HFFc6 (cell line): ENCODE measurements at regions not wholly inside any gene's neighbourhood (a gene's known extent, or its start where the extent isn't known, plus 50 kb on each side); places are given as distances from the start of the nearest gene placed in this dataset.
"Not testable (repeated sequence)": the region's sequence is repeated elsewhere in the genome, so short reads cannot be mapped to it uniquely, and the experiment has no call there.

ENCODE experiments used
- DNase-seq: peaks from one replicate; pipeline ENCODE4 v3.0.0-alpha.2; 2018
- H3K27ac Mint-ChIP-seq: 2 replicates; pipeline ENCODE4 v1.8.0; 2020; ENCODE audit warnings: mild to moderate bottlenecking, mixed read lengths
- H3K27me3 Mint-ChIP-seq: 2 replicates; pipeline ENCODE4 v1.8.0; 2021; ENCODE audit warnings: mild to moderate bottlenecking, moderate library complexity, mixed read lengths; ENCODE audit not compliant: insufficient read depth
- H3K36me3 Mint-ChIP-seq: 2 replicates; pipeline ENCODE4 v1.8.0; 2021; ENCODE audit warnings: low read depth, mixed read lengths
- H3K4me1 Mint-ChIP-seq: 2 replicates; pipeline ENCODE4 v1.8.0; 2020; ENCODE audit warnings: low read depth, mixed read lengths
- H3K4me3 Mint-ChIP-seq: 2 replicates; pipeline ENCODE4 v1.8.0; 2020; ENCODE audit warnings: mild to moderate bottlenecking, moderate library complexity, mixed read lengths
- H3K9me3 Mint-ChIP-seq: 2 replicates; pipeline ENCODE4 v1.8.0; 2020; ENCODE audit warnings: mild to moderate bottlenecking, mixed read lengths

- not testable (repeated sequence) for DNase-seq, H3K4me1 Mint-ChIP-seq, H3K9me3 Mint-ChIP-seq, H3K27ac Mint-ChIP-seq, H3K27me3 Mint-ChIP-seq, H3K4me3 Mint-ChIP-seq, H3K36me3 Mint-ChIP-seq
Measured at GRCh38 chr14:19096876-19097275, 129.6 kb downstream of the POTEM start.

- not testable (repeated sequence) for DNase-seq, H3K27ac Mint-ChIP-seq, H3K36me3 Mint-ChIP-seq, H3K27me3 Mint-ChIP-seq, H3K4me3 Mint-ChIP-seq, H3K9me3 Mint-ChIP-seq, H3K4me1 Mint-ChIP-seq
Measured at GRCh38 chr14:19097306-19097705, 130.1 kb downstream of the POTEM start.

- not testable (repeated sequence) for H3K4me1 Mint-ChIP-seq, H3K36me3 Mint-ChIP-seq, H3K27me3 Mint-ChIP-seq, H3K9me3 Mint-ChIP-seq, H3K4me3 Mint-ChIP-seq, DNase-seq, H3K27ac Mint-ChIP-seq
Measured at GRCh38 chr14:19097750-19098149, 130.5 kb downstream of the POTEM start.

GRCh38 chr14:19098230-19098629 is 131.0 kb downstream of the POTEM start:
- H3K4me3 Mint-ChIP-seq, H3K4me1 Mint-ChIP-seq, DNase-seq, H3K27ac Mint-ChIP-seq, H3K36me3 Mint-ChIP-seq, H3K27me3 Mint-ChIP-seq, H3K9me3 Mint-ChIP-seq: not testable (repeated sequence)

GRCh38 chr14:19098732-19099131 is 131.5 kb downstream of the POTEM start:
- not testable (repeated sequence) for H3K36me3 Mint-ChIP-seq, DNase-seq, H3K4me1 Mint-ChIP-seq, H3K9me3 Mint-ChIP-seq, H3K4me3 Mint-ChIP-seq, H3K27me3 Mint-ChIP-seq, H3K27ac Mint-ChIP-seq

- not testable (repeated sequence) for H3K9me3 Mint-ChIP-seq, H3K27me3 Mint-ChIP-seq, H3K4me3 Mint-ChIP-seq, H3K27ac Mint-ChIP-seq, DNase-seq, H3K36me3 Mint-ChIP-seq, H3K4me1 Mint-ChIP-seq
Measured at GRCh38 chr14:19099336-19099735, 132.1 kb downstream of the POTEM start.

- H3K4me3 Mint-ChIP-seq, H3K27ac Mint-ChIP-seq, DNase-seq, H3K27me3 Mint-ChIP-seq, H3K4me1 Mint-ChIP-seq, H3K36me3 Mint-ChIP-seq, H3K9me3 Mint-ChIP-seq: not testable (repeated sequence)
Measured at GRCh38 chr14:19099939-19100338, 132.7 kb downstream of the POTEM start.

- not testable (repeated sequence) for H3K27me3 Mint-ChIP-seq, H3K4me1 Mint-ChIP-seq, H3K27ac Mint-ChIP-seq, H3K9me3 Mint-ChIP-seq, DNase-seq, H3K36me3 Mint-ChIP-seq, H3K4me3 Mint-ChIP-seq
Measured at GRCh38 chr14:19105551-19105950, 138.3 kb downstream of the POTEM start.

GRCh38 chr14:19109887-19110286 is 142.7 kb downstream of the POTEM start:
- not testable (repeated sequence) for H3K4me3 Mint-ChIP-seq, H3K27me3 Mint-ChIP-seq, H3K36me3 Mint-ChIP-seq, H3K4me1 Mint-ChIP-seq, H3K9me3 Mint-ChIP-seq, DNase-seq, H3K27ac Mint-ChIP-seq

GRCh38 chr14:19120383-19120782 is 153.1 kb downstream of the POTEM start:
- not testable (repeated sequence) for H3K4me3 Mint-ChIP-seq, H3K36me3 Mint-ChIP-seq, H3K27me3 Mint-ChIP-seq, DNase-seq, H3K27ac Mint-ChIP-seq, H3K4me1 Mint-ChIP-seq, H3K9me3 Mint-ChIP-seq

- not testable (repeated sequence) for H3K27ac Mint-ChIP-seq, H3K4me3 Mint-ChIP-seq
- peaks cover 12% of the 10 kb centered on the region for H3K9me3 Mint-ChIP-seq
Measured at GRCh38 chr14:19126269-19127051, 159.2 kb downstream of the POTEM start.

GRCh38 chr14:19127664-19128435 is 160.6 kb downstream of the POTEM start:
- not testable (repeated sequence) for H3K36me3 Mint-ChIP-seq, H3K27me3 Mint-ChIP-seq, H3K27ac Mint-ChIP-seq, H3K4me1 Mint-ChIP-seq, DNase-seq, H3K4me3 Mint-ChIP-seq
- peaks cover 12% of the 10 kb centered on the region for H3K9me3 Mint-ChIP-seq

More at GRCh38 chr14:19126269-19127051, 159.2 kb downstream of the POTEM start:
- not testable (repeated sequence) for H3K4me1 Mint-ChIP-seq, DNase-seq, H3K27me3 Mint-ChIP-seq, H3K36me3 Mint-ChIP-seq

- not testable (repeated sequence) for DNase-seq, H3K4me3 Mint-ChIP-seq, H3K27ac Mint-ChIP-seq, H3K4me1 Mint-ChIP-seq, H3K36me3 Mint-ChIP-seq, H3K9me3 Mint-ChIP-seq, H3K27me3 Mint-ChIP-seq
Measured at GRCh38 chr14:19131553-19131952, 164.3 kb downstream of the POTEM start.
